Mesothelial cell of epicardium (in vitro differentiated cells): ENCODE measurements at regions not wholly inside any gene's neighbourhood (a gene's known extent, or its start where the extent isn't known, plus 50 kb on each side); places are given as distances from the start of the nearest gene placed in this dataset.

Experiments used
- DNase-seq, 2 experiments: peaks; one replicate each; pipeline ENCODE4 v3.0.0; 2021; ENCODE audit warnings: low spot score in 2 of 2; ENCODE audit not compliant: unreplicated experiment in 2 of 2
- H3K27ac Mint-ChIP-seq: 2 replicates; pipeline ENCODE4 v1.8.0; 2021; ENCODE audit warnings: mixed read lengths
- H3K27me3 Mint-ChIP-seq: 2 replicates; pipeline ENCODE4 v1.8.0; 2021; ENCODE audit warnings: low read depth, mixed read lengths
- H3K36me3 Mint-ChIP-seq: 2 replicates; pipeline ENCODE4 v1.8.0; 2021; ENCODE audit warnings: mixed read lengths
- H3K4me1 Mint-ChIP-seq: 2 replicates; pipeline ENCODE4 v1.8.0; 2021; ENCODE audit warnings: mixed read lengths
- H3K4me3 Mint-ChIP-seq: 2 replicates; pipeline ENCODE4 v1.8.0; 2021; ENCODE audit warnings: mild to moderate bottlenecking, moderate library complexity, mixed read lengths
- H3K9me3 Mint-ChIP-seq: 2 replicates; pipeline ENCODE4 v1.8.0; 2021; ENCODE audit warnings: mixed read lengths
- CTCF ChIP-seq: fragments of 200-600 bp; sonication (generic); IDR thresholded peaks from one replicate; pipeline ENCODE4 v1.5.0; 2021; ENCODE audit warnings: antibody characterized with exemption; ENCODE audit not compliant: unreplicated experiment

GRCh38 chr7:33661430-33662160 lies 243.7 kb upstream of the BMPER start:
- peaks cover 2% of the 10 kb centered on the region for H3K36me3 Mint-ChIP-seq
- H3K4me1 Mint-ChIP-seq = peaks cover 2% of the 10 kb centered on the region
- no peak overlapping the region for H3K27ac Mint-ChIP-seq
- H3K9me3 Mint-ChIP-seq = peaks cover 11% of the 10 kb centered on the region
- DNase-seq = no peak
- no peak overlapping the region for H3K4me3 Mint-ChIP-seq
- TF ChIP-seq CTCF = no peak
- no peaks in the 10 kb centered on the region for H3K27me3 Mint-ChIP-seq

GRCh38 chr7:33666531-33666930 lies 238.8 kb upstream of the BMPER start:
- Mint-ChIP-seq H3K9me3 (peaks cover 6% of the 10 kb centered on the region), H3K4me1 (peaks cover 19% of the 10 kb centered on the region), H3K27ac (no peak overlapping the region), H3K36me3 (peaks cover 2% of the 10 kb centered on the region), H3K27me3 (no peaks in the 10 kb centered on the region), H3K4me3 (no peak overlapping the region)
- TF ChIP-seq CTCF = no peak
- DNase-seq = no peak

GRCh38 chr7:33667196-33667595 lies 238.1 kb upstream of the BMPER start:
- Mint-ChIP-seq H3K27ac (no peak overlapping the region), H3K36me3 (peaks cover 2% of the 10 kb centered on the region), H3K27me3 (no peaks in the 10 kb centered on the region), H3K4me1 (peaks cover 21% of the 10 kb centered on the region), H3K9me3 (peaks cover 6% of the 10 kb centered on the region), H3K4me3 (no peak overlapping the region)
- no peak for DNase-seq
- no peak for TF ChIP-seq CTCF

GRCh38 chr7:33669251-33669670 lies 236.1 kb upstream of the BMPER start:
- no peak overlapping the region for H3K4me3 Mint-ChIP-seq
- no peak for TF ChIP-seq CTCF
- H3K4me1 Mint-ChIP-seq = peaks cover 19% of the 10 kb centered on the region
- no peaks in the 10 kb centered on the region for H3K27me3 Mint-ChIP-seq
- DNase-seq = no peak
- peaks cover 2% of the 10 kb centered on the region for H3K36me3 Mint-ChIP-seq
- peaks cover 6% of the 10 kb centered on the region for H3K9me3 Mint-ChIP-seq
- peak overlapping the region; percentile 79 for H3K27ac Mint-ChIP-seq

GRCh38 chr7:33671531-33672262 lies 233.6 kb upstream of the BMPER start:
- H3K4me1 Mint-ChIP-seq = peaks cover 19% of the 10 kb centered on the region
- TF ChIP-seq CTCF = no peak
- no peak for DNase-seq
- peaks cover 2% of the 10 kb centered on the region for H3K36me3 Mint-ChIP-seq
- H3K27me3 Mint-ChIP-seq = no peaks in the 10 kb centered on the region
- no peak overlapping the region for H3K4me3 Mint-ChIP-seq
- H3K9me3 Mint-ChIP-seq = peaks cover 3% of the 10 kb centered on the region
- H3K27ac Mint-ChIP-seq = no peak overlapping the region
